GM12872 (cell line): ENCODE measurements at regions not wholly inside any gene's neighbourhood (a gene's known extent, or its start where the extent isn't known, plus 50 kb on each side); places are given as distances from the start of the nearest gene placed in this dataset.

Source experiments
- TF ChIP-seq, protein P1 (sequence below): IDR thresholded peaks from 3 replicates; pipeline ENCODE4 v1.5.1; 2011; ENCODE audit warnings: low read depth, mild to moderate bottlenecking, low read length, moderate library complexity; ENCODE audit not compliant: insufficient read depth

DNA sequence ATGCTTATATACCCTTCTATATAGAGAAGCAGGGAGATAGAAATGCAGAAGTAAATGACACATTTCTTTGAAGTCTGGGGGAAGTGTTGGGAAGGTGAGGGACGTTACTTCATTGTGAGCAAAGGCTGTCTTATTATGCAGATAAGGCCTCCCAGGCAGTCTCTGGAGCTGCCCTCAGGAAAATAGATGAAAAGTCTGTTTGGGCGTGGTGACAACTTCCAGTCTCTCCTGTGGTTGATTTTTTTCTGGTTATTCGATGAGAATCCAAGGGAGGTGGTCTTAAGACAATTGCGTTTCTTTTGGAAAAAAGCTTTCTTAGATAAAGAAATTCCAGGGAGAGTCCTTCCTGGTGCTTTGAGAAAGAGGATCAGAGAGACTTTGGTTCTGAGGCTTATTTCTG is 84.0 kb downstream of the NEUROD6 start:
- TF ChIP-seq, protein P1, sequence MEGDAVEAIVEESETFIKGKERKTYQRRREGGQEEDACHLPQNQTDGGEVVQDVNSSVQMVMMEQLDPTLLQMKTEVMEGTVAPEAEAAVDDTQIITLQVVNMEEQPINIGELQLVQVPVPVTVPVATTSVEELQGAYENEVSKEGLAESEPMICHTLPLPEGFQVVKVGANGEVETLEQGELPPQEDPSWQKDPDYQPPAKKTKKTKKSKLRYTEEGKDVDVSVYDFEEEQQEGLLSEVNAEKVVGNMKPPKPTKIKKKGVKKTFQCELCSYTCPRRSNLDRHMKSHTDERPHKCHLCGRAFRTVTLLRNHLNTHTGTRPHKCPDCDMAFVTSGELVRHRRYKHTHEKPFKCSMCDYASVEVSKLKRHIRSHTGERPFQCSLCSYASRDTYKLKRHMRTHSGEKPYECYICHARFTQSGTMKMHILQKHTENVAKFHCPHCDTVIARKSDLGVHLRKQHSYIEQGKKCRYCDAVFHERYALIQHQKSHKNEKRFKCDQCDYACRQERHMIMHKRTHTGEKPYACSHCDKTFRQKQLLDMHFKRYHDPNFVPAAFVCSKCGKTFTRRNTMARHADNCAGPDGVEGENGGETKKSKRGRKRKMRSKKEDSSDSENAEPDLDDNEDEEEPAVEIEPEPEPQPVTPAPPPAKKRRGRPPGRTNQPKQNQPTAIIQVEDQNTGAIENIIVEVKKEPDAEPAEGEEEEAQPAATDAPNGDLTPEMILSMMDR = no peak

DNA sequence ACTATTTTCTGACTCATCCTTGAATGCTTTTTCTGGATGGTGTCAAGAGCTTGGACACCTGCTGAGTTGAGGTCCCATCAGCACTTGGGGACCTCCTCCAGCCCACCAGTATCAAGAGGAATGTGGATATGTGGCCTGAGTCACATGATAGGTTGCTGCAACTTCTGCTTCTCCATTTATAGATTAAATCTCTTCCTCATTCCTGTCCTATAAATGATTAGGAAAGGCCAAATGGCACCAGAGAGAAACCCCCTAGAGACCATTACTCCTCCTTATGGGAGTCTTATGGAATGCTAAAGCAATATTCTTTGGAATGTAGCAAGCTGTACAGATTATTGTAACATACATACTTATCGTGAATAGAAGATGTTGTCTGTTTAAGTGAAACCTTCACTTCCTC is 85.6 kb downstream of the NEUROD6 start:
- TF ChIP-seq, protein P1 = no peak

DNA sequence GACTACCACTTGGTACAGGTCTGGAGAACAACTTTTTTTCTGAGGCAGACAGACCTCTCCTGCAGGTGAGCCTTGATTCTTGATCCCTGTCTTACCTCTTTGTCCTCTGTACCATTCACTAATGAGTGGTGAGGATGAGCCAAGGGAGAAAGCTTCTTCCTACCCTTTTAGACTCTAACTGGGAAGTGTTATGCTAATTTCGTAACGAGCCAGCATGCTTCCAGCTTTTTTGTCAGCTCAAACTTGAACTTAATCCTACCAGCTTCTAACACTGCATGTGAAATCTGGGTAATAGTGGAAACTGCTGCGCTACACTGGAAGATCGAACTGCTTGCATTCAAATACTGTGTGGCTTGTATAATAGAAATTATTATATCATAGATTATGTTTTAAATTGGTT is 87.0 kb downstream of the NEUROD6 start:
- TF ChIP-seq, protein P1 = no peak

DNA sequence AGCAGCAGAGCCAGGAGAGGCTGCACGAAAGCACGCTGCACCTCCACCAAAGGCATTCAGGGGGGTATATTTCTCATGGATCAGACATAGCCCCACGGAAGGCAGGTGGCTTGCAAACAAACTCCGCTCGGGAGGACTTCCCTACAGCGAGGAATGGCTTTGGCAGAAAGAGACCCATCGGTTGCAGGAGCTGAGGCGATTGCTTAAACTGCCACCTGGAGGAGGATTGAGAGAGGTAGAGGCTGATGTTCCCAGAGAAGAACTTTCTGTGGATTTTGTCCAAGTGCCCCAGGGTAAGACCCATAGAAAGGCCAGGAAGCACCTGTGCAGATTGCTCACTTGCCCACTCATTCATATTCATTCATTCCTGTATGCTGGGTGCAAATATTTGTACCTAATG is 89.1 kb downstream of the NEUROD6 start:
- TF ChIP-seq, protein P1 = no peak

DNA sequence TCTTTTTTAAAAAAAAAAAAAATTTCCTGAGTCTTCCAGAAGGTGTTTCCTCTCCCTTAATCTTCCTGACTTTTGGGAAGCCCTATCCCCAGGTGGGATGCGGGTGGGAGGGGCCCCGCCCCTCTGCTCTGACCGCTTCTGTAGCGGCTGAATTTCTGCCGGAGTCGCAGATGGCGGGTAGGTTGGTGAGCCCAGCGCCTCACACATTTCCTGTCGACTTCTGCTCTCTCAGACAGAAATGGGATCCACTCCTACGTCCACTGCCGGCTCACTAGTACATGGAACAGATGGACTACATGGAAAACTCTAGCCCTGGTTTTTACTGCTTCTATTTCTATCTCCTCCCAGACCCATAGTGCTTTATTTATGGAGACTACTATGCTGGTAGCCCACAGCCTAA is 90.9 kb downstream of the NEUROD6 start:
- TF ChIP-seq, protein P1 = no peak

DNA sequence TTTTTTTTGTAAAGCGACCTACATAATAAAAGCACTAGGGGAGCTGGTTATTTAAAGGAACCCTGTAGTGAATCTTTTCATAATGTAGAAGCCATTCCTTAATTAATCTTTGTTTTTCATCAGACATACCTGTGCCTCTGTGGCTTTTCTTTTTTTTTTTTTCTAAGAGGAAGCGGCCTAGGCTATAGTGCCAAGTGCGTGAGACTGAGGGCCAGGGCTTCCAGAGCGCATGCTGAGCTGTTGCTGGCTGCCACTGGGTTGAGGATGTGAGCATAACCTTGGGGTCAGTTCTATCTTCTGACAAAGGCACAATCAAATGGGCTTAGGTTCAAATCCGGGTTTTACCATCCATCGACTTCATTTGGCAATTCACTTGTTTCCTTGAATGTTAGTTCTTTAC is 103.7 kb downstream of the NEUROD6 start:
- TF ChIP-seq, protein P1 = no peak

DNA sequence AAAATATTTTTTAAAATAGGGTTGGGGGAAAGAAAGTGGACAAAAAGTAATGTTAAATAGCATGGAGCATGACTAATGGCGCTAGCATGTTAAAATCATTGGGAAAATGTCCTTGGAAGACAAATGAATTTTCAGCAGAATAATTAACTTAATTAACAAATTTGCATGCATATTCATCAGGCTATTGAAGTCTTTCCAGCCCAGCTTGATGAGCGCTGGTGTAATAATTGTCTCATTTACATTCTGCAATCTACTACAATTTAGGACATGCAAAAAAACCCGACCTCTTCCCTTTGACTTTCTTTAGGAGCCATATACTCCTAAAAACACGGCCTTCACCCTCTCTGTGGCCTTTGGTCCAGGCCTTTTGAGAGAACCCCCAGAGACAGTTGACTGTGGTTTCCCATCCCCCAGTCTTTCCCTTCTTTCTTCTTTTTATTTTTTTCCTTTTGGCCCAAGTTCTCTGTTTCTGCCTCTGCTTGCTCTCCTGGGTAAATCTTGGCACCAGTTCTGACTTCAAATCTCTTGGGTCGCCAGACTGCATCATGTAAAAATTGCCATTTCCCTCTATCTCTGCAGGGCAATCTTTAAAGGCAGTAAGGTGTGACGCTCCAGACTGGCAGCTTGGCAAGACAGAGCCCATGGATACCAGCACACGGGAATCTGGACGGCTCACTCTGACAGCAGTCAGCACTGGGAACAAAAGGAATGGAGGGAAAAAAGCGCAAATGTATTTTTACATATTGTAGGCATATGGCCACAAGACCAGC is 105.5 kb downstream of the NEUROD6 start:
- TF ChIP-seq, protein P1 = no peak
